KG1 (cell line): ENCODE measurements at regions not wholly inside any gene's neighbourhood (a gene's known extent, or its start where the extent isn't known, plus 50 kb on each side); places are given as distances from the start of the nearest gene placed in this dataset.

ENCODE experiments used
- DNase-seq: peaks from one replicate; lab custom pipeline; 2025; lab: John Stamatoyannopoulos, UW

DNA sequence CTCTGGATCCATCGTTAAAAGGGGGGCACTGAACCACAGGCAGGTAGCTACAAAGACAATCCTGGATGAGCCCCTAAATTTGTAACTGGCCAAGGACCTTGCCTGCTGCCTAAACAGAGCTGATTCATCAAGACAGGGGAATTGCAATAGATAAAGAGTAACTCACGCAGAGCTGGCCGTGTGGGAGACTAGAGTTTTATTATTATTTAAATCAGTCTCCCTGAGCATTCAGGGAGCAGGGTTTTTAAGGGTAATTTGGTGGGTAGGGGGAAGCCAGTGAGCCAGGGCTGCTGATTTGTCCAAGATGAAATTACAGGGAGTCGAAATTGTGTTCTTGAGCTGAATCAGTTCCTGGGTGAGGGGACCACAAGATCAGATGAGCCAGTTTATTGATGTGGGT lies 885.1 kb upstream of the CADM2 start:
- no peak for DNase-seq

DNA sequence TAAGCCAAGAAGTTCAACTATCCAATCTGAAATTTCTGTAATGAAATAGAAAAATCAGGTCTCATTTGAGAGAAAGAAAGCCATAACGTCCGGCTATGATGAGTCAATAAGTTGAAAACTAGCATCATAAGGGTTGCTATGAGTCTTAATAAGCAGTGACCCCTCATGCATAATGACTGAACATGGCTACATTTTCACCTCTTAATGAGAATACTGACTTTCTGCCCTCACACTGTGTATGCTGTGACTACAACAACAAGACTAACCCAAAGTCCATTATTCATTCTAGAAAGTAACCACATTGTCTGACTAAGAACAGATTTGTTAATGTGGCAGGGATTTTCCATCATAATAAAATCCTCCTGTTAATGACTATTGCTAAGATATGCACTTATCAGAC lies 884.0 kb upstream of the CADM2 start:
- DNase-seq, result no peak

DNA sequence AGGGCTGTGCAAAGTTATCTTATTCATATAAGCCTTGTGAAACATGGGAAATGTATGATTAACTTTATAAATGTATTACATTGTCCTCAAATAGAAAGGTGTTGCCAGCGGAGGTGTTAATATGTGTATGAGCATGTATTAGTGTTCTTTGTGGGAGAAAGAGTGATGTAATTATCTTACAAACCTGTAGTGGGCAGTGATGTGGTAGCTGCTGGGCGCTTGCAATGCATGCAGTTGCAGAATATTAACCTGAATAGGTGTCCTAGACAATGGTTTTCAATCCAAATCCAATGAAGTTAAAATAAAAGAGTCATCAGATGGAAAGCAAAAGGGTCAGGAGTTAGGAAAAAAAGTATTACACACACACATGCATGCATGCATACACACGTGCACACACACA lies 881.3 kb upstream of the CADM2 start:
- no peak for DNase-seq

DNA sequence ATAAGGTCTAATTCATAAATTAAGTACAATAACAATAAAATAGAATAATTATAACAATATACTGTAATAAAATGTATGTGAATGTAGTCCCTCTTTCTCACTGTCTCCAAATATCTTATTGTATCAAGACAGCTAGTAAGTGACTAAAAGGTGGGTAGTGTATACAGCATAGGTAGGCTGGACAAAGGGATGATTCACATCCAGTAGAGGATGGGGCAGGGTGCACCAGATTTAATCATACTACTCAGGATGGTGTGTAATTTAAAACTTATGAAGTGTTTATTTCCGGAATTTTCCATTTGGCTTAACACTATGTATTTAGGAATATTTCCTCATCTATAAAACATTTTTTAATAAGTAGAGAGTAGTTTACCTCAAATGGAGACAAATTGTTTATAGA lies 876.1 kb upstream of the CADM2 start:
- DNase-seq, result no peak

DNA sequence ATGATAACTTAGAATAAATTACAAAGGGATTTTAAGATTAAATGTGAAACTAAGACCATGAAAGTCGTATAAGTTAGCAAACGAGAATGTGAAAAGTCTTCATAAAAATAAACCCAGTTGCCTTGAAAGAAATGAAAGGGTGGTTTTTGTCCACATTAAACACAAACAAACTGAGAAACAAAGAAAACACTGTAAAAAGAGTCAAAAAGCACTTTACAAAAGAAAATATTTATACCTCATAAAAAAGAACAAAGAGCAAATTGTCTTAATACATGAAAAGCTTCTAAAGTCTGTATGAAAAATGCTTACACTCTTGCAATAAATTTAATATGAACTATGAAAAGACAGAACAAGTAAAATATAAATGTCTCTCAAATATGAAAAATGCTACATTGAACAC lies 865.9 kb upstream of the CADM2 start:
- DNase-seq, result no peak

DNA sequence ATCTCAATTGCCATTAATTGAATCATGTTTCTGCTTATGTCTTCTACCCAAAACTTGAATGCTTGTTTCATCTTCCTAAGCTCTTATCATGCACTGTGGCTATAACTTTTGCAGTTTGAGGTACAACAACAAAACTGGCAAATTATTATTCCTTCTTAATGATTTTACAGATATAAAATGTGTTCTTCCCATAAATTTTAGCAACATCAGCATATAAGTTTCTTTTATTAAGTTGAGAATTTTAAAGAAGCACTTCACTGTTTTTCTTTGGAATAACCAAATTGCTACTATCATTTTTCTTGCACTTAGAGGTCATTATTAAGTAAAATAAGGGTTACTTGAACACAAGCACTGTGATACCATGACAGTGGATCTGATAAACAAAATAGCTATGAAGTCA lies 862.6 kb upstream of the CADM2 start:
- no peak for DNase-seq

DNA sequence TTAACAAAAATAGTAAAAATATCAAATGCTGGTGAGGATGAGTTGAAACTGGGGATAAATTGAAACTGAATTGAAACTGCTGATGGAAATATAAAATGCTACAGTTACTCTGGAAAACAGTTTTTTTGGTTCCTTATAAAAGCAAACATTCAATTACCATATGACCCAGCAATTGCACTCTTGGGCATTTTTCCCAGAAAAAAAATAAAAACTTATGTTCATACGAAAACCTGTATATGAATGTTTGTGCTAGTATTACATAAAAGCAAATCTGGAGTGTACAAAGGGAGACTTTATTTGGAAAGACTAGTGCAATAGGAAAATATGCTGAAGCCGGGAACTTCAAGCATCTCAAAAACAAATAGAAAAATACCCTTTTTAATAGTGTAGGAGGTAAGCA lies 857.9 kb upstream of the CADM2 start:
- no peak for DNase-seq

DNA sequence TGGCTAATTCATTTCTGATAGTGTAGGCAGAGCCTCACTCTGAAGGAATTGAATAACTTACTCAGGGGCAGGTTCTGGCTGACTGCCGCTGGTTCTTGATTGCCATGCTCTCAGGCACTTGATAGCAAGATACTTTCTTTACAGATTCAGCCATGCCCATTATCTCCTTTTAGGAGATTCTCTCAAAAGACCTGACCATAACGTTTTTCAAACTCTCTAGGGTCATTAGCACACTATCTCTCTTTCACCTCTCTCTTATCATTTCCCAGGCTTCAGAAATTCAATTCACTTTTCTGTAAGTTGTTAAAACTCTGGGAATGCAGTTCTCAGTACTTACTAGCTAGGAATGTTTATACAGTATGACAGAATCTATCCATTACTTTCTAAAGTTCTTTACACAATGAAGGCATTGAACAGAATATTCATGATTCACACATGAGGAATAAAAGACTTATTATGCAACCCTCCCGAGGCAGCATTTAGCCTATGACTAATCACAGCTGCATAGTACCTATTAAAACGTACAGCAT lies 850.3 kb upstream of the CADM2 start:
- no peak for DNase-seq

DNA sequence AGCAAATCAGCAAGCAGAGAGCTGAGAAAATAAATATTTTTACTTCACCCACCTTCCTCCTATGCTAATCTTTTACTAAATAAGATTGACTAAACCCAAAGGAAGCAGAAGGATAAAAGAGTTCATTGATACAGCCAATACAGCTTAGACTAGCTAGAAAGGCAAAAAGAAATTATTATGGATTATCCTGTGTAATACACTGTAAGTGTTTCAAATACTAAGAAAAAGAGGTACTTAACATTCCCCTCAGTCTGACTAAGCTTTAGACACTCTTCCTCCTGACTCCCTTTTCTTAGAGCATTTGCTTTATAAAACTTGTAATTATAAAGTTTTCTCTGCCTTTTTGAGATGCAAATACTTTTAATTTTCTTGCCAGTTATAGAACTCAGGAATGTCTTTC lies 848.9 kb upstream of the CADM2 start:
- no peak for DNase-seq

DNA sequence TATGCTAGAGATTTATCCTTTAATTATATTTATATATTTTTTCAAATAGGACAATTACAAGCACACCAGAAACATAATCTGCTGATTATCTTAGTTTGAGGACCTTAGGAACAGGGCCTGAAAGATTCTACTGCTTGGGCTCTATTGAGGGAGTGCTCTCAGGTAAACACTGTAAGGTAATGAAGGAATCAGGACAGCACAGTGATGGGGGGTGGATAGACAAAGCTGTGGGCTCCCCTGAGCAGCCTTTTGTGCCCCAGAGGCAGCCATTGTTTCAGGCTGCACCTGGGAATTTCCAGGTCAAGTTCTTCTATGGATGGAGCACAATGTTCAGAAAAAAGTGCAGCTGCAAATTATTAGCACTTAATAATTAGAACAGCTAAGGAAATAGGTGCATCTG lies 848.0 kb upstream of the CADM2 start:
- DNase-seq, result no peak

DNA sequence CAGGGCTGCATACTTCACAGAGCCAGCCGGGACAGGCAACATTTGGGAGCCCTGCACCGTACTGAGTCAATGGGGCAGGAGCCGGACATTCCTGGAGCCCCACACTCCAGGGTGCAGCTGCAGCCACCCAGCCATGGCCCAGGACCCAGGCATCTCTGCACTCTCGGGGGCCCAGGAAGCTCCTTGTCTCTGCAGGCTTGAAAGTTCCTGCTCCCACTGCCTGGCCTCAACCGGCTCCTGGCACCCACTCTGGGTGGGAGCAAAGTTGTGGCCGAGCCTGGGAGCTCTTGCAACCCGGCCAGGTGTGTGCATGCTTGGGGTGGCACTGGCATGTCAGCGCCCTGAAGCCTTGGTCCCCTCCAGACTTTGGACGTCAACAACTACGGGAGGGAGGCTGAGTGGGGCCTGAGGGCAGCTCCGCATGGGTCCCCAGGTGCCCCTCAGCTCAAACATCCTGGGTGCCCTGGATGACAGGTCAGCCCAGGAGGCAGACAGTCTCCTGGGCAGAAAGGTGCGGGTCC lies 833.5 kb upstream of the CADM2 start:
- no peak for DNase-seq

DNA sequence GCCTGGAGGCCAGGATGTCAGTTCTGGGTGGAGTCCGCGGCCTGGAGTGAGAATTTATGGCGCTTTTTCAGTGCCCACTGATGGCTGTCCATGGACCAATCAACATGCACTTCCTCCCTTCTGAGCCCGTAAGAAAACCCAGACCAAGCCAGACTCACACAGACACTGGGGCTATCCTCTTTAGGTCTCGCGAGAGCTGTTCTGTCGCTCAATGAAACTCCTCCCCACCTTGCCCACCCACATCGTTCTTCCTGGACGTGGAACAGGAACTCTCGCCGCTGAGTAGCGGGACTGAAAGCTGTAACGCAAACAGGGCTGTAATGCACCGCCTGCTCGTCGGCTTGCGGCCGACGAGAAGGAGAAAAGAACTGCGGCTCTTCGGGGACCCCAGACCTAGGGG lies 833.0 kb upstream of the CADM2 start:
- DNase-seq, result no peak

DNA sequence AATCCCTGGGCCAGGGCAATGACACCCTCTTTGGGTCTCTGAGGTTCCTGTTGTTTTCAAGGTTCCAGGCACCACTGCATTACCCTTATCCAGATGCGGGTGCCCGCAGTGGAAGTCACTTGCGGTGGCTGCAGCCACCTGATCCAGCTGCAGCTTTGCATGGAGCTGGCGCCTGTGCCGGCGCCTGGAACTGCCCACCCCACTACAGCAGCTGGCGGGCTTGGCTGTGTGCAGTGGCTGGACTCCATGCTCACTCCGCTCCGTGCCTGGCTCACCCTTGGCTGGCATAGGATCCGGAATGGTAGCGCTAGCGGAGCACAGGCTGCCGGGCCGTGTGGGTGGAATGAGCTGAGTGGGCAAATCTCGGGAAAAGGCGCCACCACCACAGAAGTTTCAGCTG lies 832.6 kb upstream of the CADM2 start:
- DNase-seq, result no peak

DNA sequence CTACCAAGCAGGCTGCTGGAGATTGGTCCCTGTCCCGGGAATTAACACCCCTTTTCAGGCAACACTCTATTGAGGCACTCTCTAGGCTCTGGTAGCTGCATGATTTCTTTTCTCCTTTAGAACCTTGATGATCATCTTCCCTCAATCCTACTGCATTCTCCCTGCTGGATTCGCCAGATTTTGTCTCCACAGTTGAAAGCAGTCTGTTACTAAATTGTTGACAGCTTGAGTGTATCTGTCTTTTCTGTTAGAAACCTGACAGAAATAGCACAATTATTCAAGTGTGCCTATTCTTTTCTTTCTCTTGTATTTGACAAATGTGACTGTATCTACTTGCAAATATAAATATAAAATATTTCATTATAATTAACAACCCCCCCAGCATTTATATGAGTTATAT lies 830.8 kb upstream of the CADM2 start:
- no peak for DNase-seq

DNA sequence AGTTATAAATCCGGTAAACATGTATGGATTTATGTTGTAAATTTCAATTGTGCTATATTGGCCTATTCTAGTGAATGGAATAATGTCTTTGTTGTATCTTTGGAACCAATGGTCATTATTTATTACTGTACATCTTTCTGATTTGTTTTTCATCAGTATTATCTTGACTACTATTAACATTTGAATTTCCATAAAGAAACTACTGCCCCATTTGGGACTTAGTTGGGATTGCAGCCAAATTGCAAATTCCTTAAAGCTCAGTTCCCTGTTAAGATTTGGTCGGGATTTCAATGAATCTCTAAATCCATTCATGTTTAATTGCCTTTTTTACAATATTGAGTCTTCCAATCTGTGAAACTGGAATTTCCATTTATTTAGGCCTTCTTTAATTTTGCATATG lies 822.4 kb upstream of the CADM2 start:
- DNase-seq, result no peak

DNA sequence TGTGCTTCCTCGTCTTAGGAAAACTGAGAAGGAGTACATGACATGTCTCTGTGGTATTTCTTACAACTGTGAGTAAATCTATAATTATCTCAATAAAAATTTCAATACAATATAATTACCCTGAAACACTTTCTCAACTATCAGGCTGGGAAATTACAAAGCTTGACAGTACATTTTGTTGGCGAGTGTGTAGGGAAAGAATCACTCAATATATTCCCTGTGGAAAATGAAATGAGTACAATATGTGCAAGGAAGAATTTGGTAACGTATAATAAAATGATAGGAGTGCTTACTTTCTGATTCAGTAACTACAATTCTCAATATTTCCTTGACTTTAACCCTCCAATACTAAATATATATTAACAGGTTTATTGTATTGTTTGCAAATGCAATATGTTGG lies 818.2 kb upstream of the CADM2 start:
- no peak for DNase-seq

DNA sequence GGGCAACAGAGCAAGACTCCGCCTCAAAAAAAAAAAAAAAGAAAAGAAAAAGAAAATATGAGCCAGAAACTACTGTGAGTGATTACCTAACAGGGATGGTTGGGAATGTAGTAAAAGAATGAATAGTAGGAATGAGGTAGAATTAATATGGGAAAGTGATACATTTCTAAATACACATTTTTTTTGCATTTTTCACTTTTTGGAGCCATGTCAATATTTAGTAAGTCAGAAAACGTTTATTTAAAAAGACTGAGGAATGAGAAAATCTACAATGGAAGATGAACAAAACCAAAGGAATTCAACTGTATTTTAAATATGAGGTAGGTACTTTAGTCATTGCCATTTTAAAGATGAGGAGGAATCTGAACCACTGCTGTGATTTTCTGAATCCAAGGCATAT lies 817.2 kb upstream of the CADM2 start:
- no peak for DNase-seq

DNA sequence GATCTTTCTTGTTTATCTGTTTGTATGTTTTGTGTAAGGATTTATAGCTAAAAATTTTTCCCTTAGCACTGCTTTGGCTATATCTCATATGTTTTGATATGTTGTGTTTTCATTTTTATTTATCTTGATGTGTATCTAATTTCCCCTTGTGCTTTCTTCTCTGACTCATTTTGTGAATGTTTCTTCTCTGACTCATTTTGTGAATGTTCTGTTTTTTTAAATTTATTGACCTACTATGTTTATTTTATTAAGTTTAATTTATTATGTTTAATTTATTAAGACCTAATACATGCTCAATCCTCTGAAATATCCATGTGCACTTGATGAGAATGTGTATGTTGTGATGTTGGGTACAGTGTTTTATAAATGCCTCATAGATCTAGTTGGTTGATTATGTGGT lies 793.5 kb upstream of the CADM2 start:
- DNase-seq, result no peak

DNA sequence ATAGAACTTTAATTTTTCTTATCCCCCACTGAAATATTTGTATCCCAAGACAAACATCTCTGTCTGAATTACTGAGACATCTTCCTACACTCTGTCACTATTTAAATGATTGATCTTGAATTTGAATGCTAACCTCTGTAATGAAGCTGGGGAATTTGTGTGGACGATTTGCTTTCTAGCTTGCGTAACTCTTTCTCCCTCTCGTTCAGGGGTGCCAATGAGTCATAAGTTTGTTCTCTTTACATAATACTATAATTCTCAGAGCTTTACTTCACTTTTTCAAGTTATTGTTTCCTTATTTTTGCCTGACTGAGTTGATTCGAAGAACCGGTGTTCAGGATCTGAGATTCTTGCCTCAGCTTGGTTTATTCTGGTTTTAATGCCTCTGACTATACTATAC lies 783.3 kb upstream of the CADM2 start:
- no peak for DNase-seq

DNA sequence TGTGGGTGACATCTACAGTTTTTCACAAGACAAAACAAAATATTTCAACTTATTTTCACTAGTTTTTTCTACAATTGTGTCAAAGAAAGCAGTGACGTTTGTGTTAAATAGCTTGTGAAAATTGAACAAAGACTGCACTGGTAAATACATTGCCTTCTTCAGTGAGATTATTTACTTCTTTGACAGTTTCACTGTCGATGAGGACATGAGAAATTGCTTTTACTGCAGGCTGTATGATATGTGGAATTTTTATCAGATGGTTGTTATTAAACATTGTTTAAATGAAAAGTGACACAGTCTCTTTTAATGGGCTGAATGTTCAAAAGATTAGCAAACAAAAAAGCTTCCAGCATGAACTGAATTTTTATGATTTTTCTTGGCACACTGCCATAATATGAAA lies 773.9 kb upstream of the CADM2 start:
- DNase-seq, result no peak

DNA sequence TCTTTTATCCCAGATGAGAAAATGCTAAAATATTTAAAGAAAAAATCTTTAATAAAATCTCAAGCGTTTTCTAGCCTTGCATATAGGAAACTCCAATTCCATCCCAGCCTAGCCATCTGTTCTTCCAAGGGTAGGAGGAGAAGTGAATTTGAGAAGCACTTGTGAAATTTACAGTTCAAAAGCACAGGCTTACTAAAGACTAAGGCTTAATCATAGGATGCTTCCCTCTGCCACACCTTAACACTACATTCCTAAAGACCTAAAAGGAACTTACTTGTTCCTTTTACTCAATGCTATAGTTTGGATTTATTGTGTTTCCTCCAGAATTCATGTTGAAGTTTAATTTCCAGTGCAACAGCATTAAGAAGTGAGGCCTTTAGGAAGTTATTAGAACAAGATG lies 764.8 kb upstream of the CADM2 start:
- no peak for DNase-seq

DNA sequence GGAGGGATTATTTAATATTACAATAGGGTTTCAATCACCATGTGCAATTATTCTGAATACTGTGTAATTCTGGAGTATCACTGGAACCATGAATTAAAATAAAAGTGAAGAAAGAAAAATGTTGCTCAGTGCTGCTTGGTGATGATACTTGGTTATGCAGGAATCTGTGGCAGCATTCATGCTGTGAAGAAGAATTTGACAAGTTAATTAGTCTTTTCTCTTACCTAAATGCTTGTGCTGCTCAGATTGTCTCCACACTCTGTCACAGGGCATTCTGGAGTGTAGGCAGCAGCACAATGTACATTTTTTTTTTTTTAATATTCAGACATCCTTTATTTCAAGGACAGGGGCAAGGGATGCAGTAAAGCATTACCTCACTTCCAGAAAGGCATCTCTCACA lies 749.3 kb upstream of the CADM2 start:
- DNase-seq, result no peak

DNA sequence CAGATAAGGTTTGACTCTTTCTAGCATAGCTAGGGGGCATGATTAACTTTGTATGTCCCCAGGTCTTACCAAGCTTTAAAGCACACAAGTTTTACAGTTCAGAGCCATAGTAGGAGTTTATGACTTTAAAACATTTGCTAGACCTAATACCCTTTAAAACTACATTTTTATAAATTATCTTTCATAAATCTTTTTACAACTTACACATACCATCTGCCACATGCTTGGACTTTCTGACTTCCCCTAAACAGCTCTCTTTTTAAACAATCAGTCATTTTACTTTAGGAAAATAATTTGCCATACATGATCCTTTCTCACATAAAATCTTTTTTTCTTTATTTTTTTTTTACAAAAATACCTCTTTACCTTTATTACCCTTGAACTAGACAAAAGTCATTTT lies 735.3 kb upstream of the CADM2 start:
- no peak for DNase-seq

DNA sequence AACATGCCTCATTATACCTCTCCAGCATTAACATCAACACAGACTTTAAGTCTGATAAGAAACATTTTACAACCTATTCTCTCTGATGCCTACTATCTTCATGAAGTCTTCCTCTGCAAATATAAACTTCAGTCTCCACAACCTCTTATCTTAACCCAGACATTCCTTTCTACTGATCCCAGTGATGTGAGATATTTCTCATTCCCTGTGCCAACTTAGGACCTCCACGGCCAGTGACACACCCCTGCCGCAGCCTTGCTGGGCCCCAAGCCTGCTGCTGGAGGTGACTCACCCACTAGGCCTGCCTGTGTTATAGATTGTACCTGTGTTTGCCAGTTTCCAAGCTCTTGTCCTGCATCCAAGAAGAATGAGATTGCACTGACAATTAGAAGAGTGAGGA lies 734.5 kb upstream of the CADM2 start:
- no peak for DNase-seq

DNA sequence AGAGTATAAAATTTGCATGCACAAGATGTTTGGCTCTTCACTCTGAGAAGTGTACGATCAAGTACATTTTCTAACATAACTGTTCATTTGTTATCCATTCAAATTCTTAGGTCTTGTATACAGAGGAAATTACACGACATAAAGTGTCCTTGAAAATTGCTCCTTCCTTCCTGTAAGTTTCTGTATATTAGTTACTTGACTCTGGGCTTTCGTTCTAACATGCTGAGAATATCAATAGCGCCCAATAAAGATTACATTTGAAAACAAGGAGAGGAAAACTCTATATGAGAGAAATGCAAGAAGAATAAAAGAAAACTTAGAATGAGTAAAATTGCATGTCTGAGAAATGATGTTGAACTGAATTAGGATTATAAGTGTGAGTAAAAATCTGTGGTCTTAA lies 722.5 kb upstream of the CADM2 start:
- DNase-seq, result no peak
